Fibroblast of the aortic adventitia (primary cell): ENCODE measurements at regions not wholly inside any gene's neighbourhood (a gene's known extent, or its start where the extent isn't known, plus 50 kb on each side); places are given as distances from the start of the nearest gene placed in this dataset.

Experiments used
- DNase-seq: peaks from one replicate; pipeline ENCODE4 v3.0.0-alpha.2; 2010; ENCODE audit warnings: low read depth
- H3K4me3 ChIP-seq: 2 replicates; pipeline ENCODE4 v1.5.1; 2011; ENCODE audit warnings: low read depth, mild to moderate bottlenecking, control low read depth, low read length, moderate library complexity
- TF ChIP-seq, protein P1 (sequence below): IDR thresholded peaks from 2 replicates; pipeline ENCODE4 v1.5.1; 2011; ENCODE audit warnings: mild to moderate bottlenecking, low read length, control low read depth, inconsistent platforms; ENCODE audit not compliant: insufficient read depth

- DNase-seq, result no peak
- TF ChIP-seq, protein P1, sequence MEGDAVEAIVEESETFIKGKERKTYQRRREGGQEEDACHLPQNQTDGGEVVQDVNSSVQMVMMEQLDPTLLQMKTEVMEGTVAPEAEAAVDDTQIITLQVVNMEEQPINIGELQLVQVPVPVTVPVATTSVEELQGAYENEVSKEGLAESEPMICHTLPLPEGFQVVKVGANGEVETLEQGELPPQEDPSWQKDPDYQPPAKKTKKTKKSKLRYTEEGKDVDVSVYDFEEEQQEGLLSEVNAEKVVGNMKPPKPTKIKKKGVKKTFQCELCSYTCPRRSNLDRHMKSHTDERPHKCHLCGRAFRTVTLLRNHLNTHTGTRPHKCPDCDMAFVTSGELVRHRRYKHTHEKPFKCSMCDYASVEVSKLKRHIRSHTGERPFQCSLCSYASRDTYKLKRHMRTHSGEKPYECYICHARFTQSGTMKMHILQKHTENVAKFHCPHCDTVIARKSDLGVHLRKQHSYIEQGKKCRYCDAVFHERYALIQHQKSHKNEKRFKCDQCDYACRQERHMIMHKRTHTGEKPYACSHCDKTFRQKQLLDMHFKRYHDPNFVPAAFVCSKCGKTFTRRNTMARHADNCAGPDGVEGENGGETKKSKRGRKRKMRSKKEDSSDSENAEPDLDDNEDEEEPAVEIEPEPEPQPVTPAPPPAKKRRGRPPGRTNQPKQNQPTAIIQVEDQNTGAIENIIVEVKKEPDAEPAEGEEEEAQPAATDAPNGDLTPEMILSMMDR, result no peak
- no peak overlapping the region for H3K4me3 ChIP-seq
Measured at GRCh38 chr2:223357076-223357475, 245.1 kb downstream of the SCG2 start.

GRCh38 chr2:223363085-223363484 is 239.1 kb downstream of the SCG2 start:
- no peak for DNase-seq
- H3K4me3 ChIP-seq, result no peak overlapping the region

GRCh38 chr2:223365158-223365679 is 236.9 kb downstream of the SCG2 start:
- H3K4me3 ChIP-seq, result no peak overlapping the region
- no peak for DNase-seq
- TF ChIP-seq, protein P1, result no peak

More at GRCh38 chr2:223363085-223363484, 239.1 kb downstream of the SCG2 start:
- TF ChIP-seq, protein P1, result no peak

DNA sequence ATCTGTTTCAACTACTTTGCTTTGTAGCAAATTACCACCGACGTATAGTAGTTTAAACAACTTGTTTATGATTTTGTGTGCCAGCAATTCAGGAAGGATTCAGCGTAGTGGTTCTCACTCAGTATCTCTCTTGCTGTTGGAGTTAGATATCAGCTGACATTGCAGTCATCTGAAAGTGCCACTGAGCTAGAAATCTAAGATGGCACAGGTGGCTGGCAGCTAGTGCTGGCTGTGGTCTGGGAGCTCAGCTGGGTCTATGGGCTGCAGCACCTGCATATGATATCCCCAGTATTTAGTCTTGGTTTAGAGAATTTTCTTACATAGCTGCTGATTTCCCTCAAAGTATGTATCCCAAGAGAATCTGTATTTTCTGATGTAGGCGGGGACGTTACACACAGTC is 235.6 kb downstream of the SCG2 start:
- no peak overlapping the region for H3K4me3 ChIP-seq
- TF ChIP-seq, protein P1, result no peak
- no peak for DNase-seq

GRCh38 chr2:223368481-223368880 is 233.7 kb downstream of the SCG2 start:
- DNase-seq, result no peak
- H3K4me3 ChIP-seq, result no peak overlapping the region
- TF ChIP-seq, protein P1, result no peak

DNA sequence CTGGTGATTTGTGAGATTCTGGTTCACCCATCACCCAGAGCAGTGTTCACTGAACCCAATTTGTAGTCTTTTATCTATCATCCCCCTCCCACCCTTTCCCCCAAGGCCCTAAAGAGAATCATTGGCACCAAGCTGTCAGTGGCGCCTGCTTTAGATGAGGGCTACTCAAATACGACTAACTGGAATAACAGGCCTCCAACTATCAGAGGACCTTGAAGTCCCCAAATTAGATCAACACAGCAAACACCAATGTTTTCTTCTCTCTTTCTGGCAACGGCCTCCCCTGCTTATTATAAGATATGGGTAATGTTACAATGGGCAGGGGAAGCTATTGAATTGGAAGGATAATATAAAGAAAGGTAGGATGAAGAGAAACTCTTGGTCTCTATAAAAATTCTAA is 232.3 kb downstream of the SCG2 start:
- no peak for DNase-seq
- no peak overlapping the region for H3K4me3 ChIP-seq
- TF ChIP-seq, protein P1, result no peak

GRCh38 chr2:223383315-223383714 is 218.8 kb downstream of the SCG2 start:
- H3K4me3 ChIP-seq, result no peak overlapping the region
- DNase-seq, result peak; percentile 45
- TF ChIP-seq, protein P1, result no peak
